ENCODE measurements at regions not wholly inside any gene's neighbourhood (a gene's known extent, or its start where the extent isn't known, plus 50 kb on each side); places are given as distances from the start of the nearest gene placed in this dataset.

GRCh38 chr12:130076126-130076525 lies 86.1 kb upstream of the FZD10 start:
- H3K4me3 ChIP-seq (ENCODE audit: low read depth, low read length), result no peak overlapping the region
- DNase-seq (ENCODE audit: low read depth), result no peak
- no peak for TF ChIP-seq CTCF (IDR thresholded peaks at IDR 0.05; ENCODE audit: insufficient read depth, low read depth, low read length, missing control alignments)

DNA sequence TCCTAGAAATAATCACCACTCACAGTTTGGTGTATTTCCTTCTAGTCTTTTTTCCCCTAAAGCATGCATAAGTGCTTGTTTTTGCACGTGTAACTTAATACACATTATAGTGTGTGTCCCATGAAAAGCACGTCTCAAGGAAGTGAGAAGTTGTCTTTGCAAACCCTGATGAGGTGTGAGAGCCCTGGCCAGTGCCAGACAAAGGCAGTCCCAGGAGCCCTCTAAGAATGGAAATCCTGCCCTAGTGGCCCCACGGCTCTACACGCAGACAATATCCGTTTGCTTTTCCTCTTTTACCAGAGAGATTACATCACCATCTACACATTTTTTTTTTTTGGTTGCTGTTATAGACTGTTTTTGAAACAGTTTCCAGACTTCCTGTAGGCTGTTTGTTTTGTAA lies 85.5 kb upstream of the FZD10 start:
- no peak for TF ChIP-seq CTCF (IDR thresholded peaks at IDR 0.05; ENCODE audit: insufficient read depth, low read depth, low read length, missing control alignments)
- no peak overlapping the region for H3K4me3 ChIP-seq (ENCODE audit: low read depth, low read length)
- DNase-seq (ENCODE audit: low read depth), result no peak

GRCh38 chr12:130078852-130079251 lies 83.4 kb upstream of the FZD10 start:
- no peak for TF ChIP-seq CTCF (IDR thresholded peaks at IDR 0.05; ENCODE audit: insufficient read depth, low read depth, low read length, missing control alignments)
- DNase-seq (ENCODE audit: low read depth), result no peak
- H3K4me3 ChIP-seq (ENCODE audit: low read depth, low read length), result no peak overlapping the region

DNA sequence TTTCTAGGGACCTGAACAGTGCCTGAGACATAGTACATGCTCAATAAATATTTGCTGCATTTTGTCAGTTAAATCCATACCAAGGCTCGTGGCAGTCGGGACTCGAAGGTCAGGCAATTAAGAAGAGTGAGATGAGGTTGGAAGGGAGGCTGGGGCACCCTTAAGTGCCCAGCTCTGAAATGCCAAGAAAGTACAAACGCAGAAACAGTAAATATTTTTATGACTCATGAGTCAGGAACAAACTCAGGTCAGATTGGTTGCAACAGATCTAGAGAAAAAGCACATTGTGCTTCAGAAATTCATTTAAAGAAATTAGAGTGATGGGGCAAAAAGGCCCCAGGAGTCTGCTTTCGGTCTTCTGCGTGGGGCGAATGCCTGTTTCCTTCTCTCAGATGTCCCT lies 83.0 kb upstream of the FZD10 start:
- no peak for DNase-seq (ENCODE audit: low read depth)
- TF ChIP-seq CTCF (IDR thresholded peaks at IDR 0.05; ENCODE audit: insufficient read depth, low read depth, low read length, missing control alignments), result no peak
- no peak overlapping the region for H3K4me3 ChIP-seq (ENCODE audit: low read depth, low read length)

DNA sequence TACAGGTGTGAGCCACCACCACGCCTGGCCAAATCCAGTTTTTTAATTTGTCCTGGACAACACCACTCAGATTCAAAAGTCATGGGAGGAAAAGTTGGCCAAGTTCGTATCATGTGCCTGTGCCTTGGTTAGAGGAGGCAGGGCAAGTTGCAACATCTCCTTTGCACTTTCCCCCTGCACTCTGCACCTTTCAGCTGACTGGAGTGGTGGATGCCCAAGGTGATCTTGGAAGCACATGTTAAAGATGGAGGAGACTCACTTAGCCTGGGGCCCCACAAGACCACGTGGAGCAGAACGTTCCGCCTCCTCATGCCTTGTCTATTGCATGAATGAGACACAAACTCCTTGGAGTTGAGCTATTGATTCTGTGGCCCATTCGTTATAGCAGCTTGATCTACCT lies 82.1 kb upstream of the FZD10 start:
- no peak for TF ChIP-seq CTCF (IDR thresholded peaks at IDR 0.05; ENCODE audit: insufficient read depth, low read depth, low read length, missing control alignments)
- H3K4me3 ChIP-seq (ENCODE audit: low read depth, low read length), result no peak overlapping the region

GRCh38 chr12:130081117-130081805 lies 81.0 kb upstream of the FZD10 start:
- no peak for TF ChIP-seq CTCF (IDR thresholded peaks at IDR 0.05; ENCODE audit: insufficient read depth, low read depth, low read length, missing control alignments)
- DNase-seq (ENCODE audit: low read depth), result no peak

More for the DNA sequence above, 82.1 kb upstream of the FZD10 start:
- DNase-seq (ENCODE audit: low read depth), result no peak

DNA sequence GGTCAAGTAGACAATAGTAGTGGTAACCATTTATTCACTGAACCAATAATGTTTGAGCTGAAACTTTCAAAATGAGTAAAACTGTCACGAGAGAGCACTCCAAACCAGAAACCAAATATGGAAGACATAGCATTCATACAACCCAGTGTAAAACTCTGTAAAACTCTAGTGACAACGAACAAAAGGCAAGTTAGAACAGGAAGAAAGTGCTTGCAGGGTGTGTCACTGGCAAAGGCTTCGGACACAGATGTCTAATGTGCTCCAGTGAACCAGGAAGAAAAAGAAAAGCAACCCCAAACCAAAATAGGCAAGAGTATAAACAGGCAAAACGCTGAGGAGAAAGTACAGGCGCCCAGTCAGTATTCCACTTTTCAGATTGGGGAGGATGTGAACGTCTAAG lies 79.3 kb upstream of the FZD10 start:
- DNase-seq (ENCODE audit: low read depth), result no peak
- H3K4me3 ChIP-seq (ENCODE audit: low read depth, low read length), result no peak overlapping the region
- TF ChIP-seq CTCF (IDR thresholded peaks at IDR 0.05; ENCODE audit: insufficient read depth, low read depth, low read length, missing control alignments), result no peak

More at GRCh38 chr12:130081117-130081805, 81.0 kb upstream of the FZD10 start:
- H3K4me3 ChIP-seq (ENCODE audit: low read depth, low read length), result no peak overlapping the region
